K562 (cell line): ENCODE measurements at regions not wholly inside any gene's neighbourhood (a gene's known extent, or its start where the extent isn't known, plus 50 kb on each side); places are given as distances from the start of the nearest gene placed in this dataset.

Experiments used
- ATAC-seq: fragments of 200-7000 bp; cut with Tn5 transposase; 3 replicates; pipeline ENCODE4 v1.9.1; 2020; ENCODE audit warnings: moderate library complexity
- BruUV-seq: library from RNA; stranded (reverse); fragments of 400-500 nt; replicated peaks from 2 replicates; lab custom pipeline; 2021; lab: Mats Ljungman, UMichigan
- CTCF ChIA-PET: fragments of 300-600 bp; formaldehyde crosslinking; extraction: SDS; loops from one replicate; lab custom pipeline; 2021; ENCODE audit warnings: low intra/inter-chr PET ratio; lab: Yijun Ruan, JAX
- POLR2A ChIA-PET: fragments of 300-600, 350-650 bp; sonication (Branson Sonifier 250); formaldehyde crosslinking; extraction: SDS; loops from one replicate; lab custom pipeline; 2021; ENCODE audit warnings: antibody characterized with exemption, inconsistent platforms; lab: Yijun Ruan, JAX
- DNase-seq, 4 experiments: peaks; one replicate each; pipeline versions ENCODE4 v3.0.0 to v3.0.0-alpha.2; 2011 to 2018; ENCODE audit warnings: low spot score in 3 of 4, mixed read lengths in 3 of 4; ENCODE audit errors: extremely low read depth in 1 of 4
- FAIRE-seq: peaks from 2 replicates; lab custom pipeline; 2011; peaks lifted over from hg19 to GRCh38; lab: Jason Lieb, UNC
- H2AFZ ChIP-seq: 2 replicates; pipeline ENCODE4 v1.6.0; 2011; ENCODE audit warnings: low read depth, low read length, control low read depth, inconsistent platforms
- H3K27ac ChIP-seq: fragments of 200-600 bp; 3 replicates; pipeline ENCODE4 v1.8.0; 2011; ENCODE audit warnings: low read depth, mild to moderate bottlenecking, control low read depth, inconsistent platforms, low read length, moderate library complexity, mixed read lengths; ENCODE audit errors: extremely low read depth
- H3K27me3 ChIP-seq, 2 experiments: fragments of 300-600 bp in 1 of 2; 2 replicates in 1 of 2; 3 replicates in 1 of 2; pipeline versions ENCODE4 v1.6.0 to v1.8.0; 2011; ENCODE audit warnings: inconsistent platforms in 2 of 2, low read length in 2 of 2, mild to moderate bottlenecking in 1 of 2, mixed read lengths in 1 of 2, moderate library complexity in 1 of 2; ENCODE audit not compliant: control insufficient read depth in 2 of 2, insufficient read depth in 2 of 2
- H3K36me3 ChIP-seq: fragments of 300-600 bp; 3 replicates; pipeline ENCODE4 v1.8.0; 2011; ENCODE audit warnings: mild to moderate bottlenecking, low read length, inconsistent platforms; ENCODE audit not compliant: control insufficient read depth, insufficient read depth
- H3K4me1 ChIP-seq, 2 experiments: fragments of 200-600 bp in 1 of 2; replicated peaks in 1 of 2; 2 replicates in 1 of 2; 3 replicates in 1 of 2; pipeline versions ENCODE4 v1.5.1 to v1.8.0; 2011; ENCODE audit warnings: inconsistent platforms in 2 of 2, low read length in 2 of 2, mild to moderate bottlenecking in 1 of 2, mixed read lengths in 1 of 2, moderate library complexity in 1 of 2; ENCODE audit not compliant: control insufficient read depth in 2 of 2, insufficient read depth in 2 of 2
- H3K4me2 ChIP-seq: 2 replicates; pipeline ENCODE4 v1.6.1; 2011; ENCODE audit warnings: low read length, control low read depth, inconsistent platforms, mixed read lengths; ENCODE audit not compliant: insufficient read depth
- H3K4me3 ChIP-seq: fragments of 200-600 bp; sonication (generic), shearing (Covaris generic); 2 replicates; pipeline ENCODE4 v1.5.1; 2016; ENCODE audit warnings: control low read depth, inconsistent platforms
- H3K79me2 ChIP-seq: fragments of 200-600 bp; 3 replicates; pipeline ENCODE4 v1.8.0; 2011; ENCODE audit warnings: low read length, inconsistent platforms; ENCODE audit not compliant: control insufficient read depth, insufficient read depth
- H3K9ac ChIP-seq, 2 experiments: 2 replicates each; pipeline versions ENCODE4 v1.6.0 to v1.6.1; 2011; ENCODE audit warnings: low read depth in 2 of 2, low read length in 2 of 2, control low read depth in 1 of 2, inconsistent platforms in 1 of 2, mild to moderate bottlenecking in 1 of 2, mixed read lengths in 1 of 2; ENCODE audit not compliant: insufficient read depth in 1 of 2
- H3K9me1 ChIP-seq: one replicate; pipeline ENCODE4 v1.6.0; 2011; ENCODE audit warnings: inconsistent platforms, mild to moderate bottlenecking, low read length, moderate library complexity; ENCODE audit not compliant: control insufficient read depth, insufficient read depth
- H3K9me3 ChIP-seq: replicated peaks from 2 replicates; pipeline ENCODE4 v1.5.1; 2011; ENCODE audit warnings: low read depth, low read length, inconsistent platforms; ENCODE audit not compliant: control insufficient read depth, insufficient read depth
- H4K20me1 ChIP-seq: replicated peaks from 2 replicates; pipeline ENCODE4 v1.6.1; 2011; ENCODE audit warnings: low read length, inconsistent platforms, mixed read lengths; ENCODE audit not compliant: control insufficient read depth, insufficient read depth
- NR4A1 ChIP-seq, 2 experiments: fragments of 250-450 bp in 1 of 2; fragments of 450-650 bp in 1 of 2; sonication (Bioruptor Pico) in 1 of 2; IDR thresholded peaks; 2 replicates each; pipeline versions ENCODE4 v1.4.0 to v1.6.1; 2016 to 2020; ENCODE audit warnings: mild to moderate bottlenecking in 2 of 2, missing compliant biosample characterization in 1 of 2, missing genetic modification characterization in 1 of 2, moderate library complexity in 1 of 2
- SUPT5H ChIP-seq: fragments of 450-650 bp; IDR thresholded peaks from 2 replicates; pipeline ENCODE4 v1.6.1; 2016
- TAF7 ChIP-seq: fragments of 450-650 bp; IDR thresholded peaks from 2 replicates; pipeline ENCODE4 v1.6.1; 2016; ENCODE audit warnings: missing genetic modification characterization, missing compliant biosample characterization
- ZC3H11A ChIP-seq: IDR thresholded peaks from 2 replicates; pipeline ENCODE4 v1.6.1; 2012; ENCODE audit warnings: low read depth, low read length, improper control_type of control experiment
- ZNF224 ChIP-seq: sonication (generic); formaldehyde crosslinking; IDR thresholded peaks from 2 replicates; pipeline ENCODE4 v1.8.0; 2022; ENCODE audit warnings: mild to moderate bottlenecking, missing genetic modification reagents
- WGBS: fragments of 100-300 bp; shearing (Covaris generic); methylation state at CpG from one replicate; pipeline ENCODE4 v1.1.6; 2016; ENCODE audit warnings: low coverage, mixed read lengths; ENCODE audit not compliant: insufficient coverage; ENCODE audit errors: missing lambda C conversion rate; 5-methylcytosine and 5-hydroxymethylcytosine counted together
- in situ Hi-C: fragments of 300-500 bp; cut with MboI; formaldehyde crosslinking; loops from 4 replicates; pipeline ENCODE4 v1.15.0; 2018; ENCODE audit warnings: inconsistent platforms, mixed read lengths
- intact Hi-C: fragments of 100-400 bp; cut with micrococcal nuclease; formaldehyde crosslinking; loops from 2 replicates; pipeline ENCODE4 v1.14.2; 2022
- TF ChIP-seq, protein P1 (sequence below): sonication (generic); formaldehyde crosslinking; IDR thresholded peaks from 2 replicates; pipeline ENCODE4 v1.8.1; 2023; ENCODE audit warnings: mild to moderate bottlenecking, missing genetic modification reagents

DNA sequence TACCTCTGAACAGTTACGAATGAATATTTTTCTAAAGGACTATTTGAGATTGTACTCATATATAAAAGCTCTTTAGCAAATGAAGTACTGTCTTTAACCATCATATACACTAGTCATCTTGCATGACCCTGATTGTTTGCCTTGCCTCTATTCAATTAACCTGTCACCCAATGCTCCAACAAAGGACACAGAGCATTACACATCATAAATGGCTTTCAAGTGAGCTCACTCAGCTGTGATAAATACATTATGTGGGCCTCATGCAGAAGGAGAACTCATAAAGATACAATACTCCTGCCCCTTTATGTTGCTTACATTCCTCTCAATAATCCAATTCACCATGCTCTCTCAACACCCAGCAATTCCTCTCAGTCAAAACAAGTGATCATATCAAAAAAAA is 993.0 kb upstream of the PRMT6 start:
- H3K27ac ChIP-seq: no peak overlapping the region
- no peaks in the 10 kb centered on the region for H4K20me1 ChIP-seq
- no peaks in the 10 kb centered on the region for H3K36me3 ChIP-seq
- H3K4me1 ChIP-seq: no peaks in the 10 kb centered on the region
- no peak overlapping the region for H3K4me2 ChIP-seq
- no peaks in the 10 kb centered on the region for H3K9me1 ChIP-seq
- H3K4me3 ChIP-seq: no peak overlapping the region
- ATAC-seq: no peak
- DNase-seq: no peak
- H3K27me3 ChIP-seq: no peaks in the 10 kb centered on the region
- intact Hi-C loops: no loop called here
- H3K9ac ChIP-seq: no peak overlapping the region
- ChIA-PET CTCF (no interaction called here), POLR2A (no interaction called here)
- no peaks in the 10 kb centered on the region for H3K79me2 ChIP-seq
- H2AFZ ChIP-seq: no peak overlapping the region
- H3K9me3 ChIP-seq: no peaks in the 10 kb centered on the region
- FAIRE-seq: no peak
- no TSS peak for BruUV-seq
- TF ChIP-seq SUPT5H (no peak), ZC3H11A (no peak), NR4A1 (CRISPR knock-in tag; IDR thresholded peaks at IDR 0.05) (no peak), NR4A1 (tag; IDR thresholded peaks at IDR 0.05) (no peak), TAF7 (tag) (no peak), ZNF224 (no peak)
- TF ChIP-seq, protein P1, sequence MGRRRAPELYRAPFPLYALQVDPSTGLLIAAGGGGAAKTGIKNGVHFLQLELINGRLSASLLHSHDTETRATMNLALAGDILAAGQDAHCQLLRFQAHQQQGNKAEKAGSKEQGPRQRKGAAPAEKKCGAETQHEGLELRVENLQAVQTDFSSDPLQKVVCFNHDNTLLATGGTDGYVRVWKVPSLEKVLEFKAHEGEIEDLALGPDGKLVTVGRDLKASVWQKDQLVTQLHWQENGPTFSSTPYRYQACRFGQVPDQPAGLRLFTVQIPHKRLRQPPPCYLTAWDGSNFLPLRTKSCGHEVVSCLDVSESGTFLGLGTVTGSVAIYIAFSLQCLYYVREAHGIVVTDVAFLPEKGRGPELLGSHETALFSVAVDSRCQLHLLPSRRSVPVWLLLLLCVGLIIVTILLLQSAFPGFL: no peak
- in situ Hi-C loops: no loop called here
- 0% methylated on average over 1 of the region's 1 CpG for WGBS
